Fibroblast of pulmonary artery (primary cell): ENCODE measurements at regions not wholly inside any gene's neighbourhood (a gene's known extent, or its start where the extent isn't known, plus 50 kb on each side); places are given as distances from the start of the nearest gene placed in this dataset.

Source experiments
- DNase-seq: peaks from one replicate; pipeline ENCODE4 v3.0.0-alpha.2; 2010; ENCODE audit warnings: low read depth
- H3K4me3 ChIP-seq: replicated peaks from 2 replicates; pipeline ENCODE4 v1.5.1; 2011; ENCODE audit warnings: low read depth, mild to moderate bottlenecking, control low read depth, low read length, moderate library complexity
- CTCF ChIP-seq: IDR thresholded peaks from 2 replicates; pipeline ENCODE4 v1.5.1; 2011; ENCODE audit warnings: mild to moderate bottlenecking, control low read depth, low read length, inconsistent platforms; ENCODE audit errors: missing control alignments

DNA sequence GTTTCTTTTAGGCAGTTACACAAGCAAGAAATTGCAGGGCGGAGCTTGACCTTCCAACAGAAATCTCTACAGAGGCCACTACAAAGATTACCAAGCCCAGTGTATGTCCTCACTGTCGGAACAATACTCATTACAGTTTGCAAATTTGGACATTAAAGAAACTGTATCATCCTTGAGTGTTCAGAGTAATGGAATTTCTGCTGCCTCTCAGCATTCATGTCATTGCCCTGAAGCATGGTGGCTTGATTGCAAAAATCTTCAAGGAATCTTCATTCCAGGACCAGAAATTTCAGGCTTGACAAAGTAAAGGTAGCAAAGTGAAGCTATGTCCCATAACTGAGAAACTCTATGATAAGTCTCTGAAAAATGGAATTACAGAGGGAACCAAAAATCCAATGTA lies 134.6 kb upstream of the MAP3K1 start:
- TF ChIP-seq CTCF = no peak
- no peak overlapping the region for H3K4me3 ChIP-seq
- no peak for DNase-seq

GRCh38 chr5:56677690-56678305 lies 137.6 kb upstream of the MAP3K1 start:
- no peak overlapping the region for H3K4me3 ChIP-seq
- peak; percentile 20 for DNase-seq
- no peak for TF ChIP-seq CTCF

- H3K4me3 ChIP-seq = no peak overlapping the region
- DNase-seq = no peak
- no peak for TF ChIP-seq CTCF
These were observed 139.1 kb upstream of the MAP3K1 start for GRCh38 chr5:56676091-56676768.

DNA sequence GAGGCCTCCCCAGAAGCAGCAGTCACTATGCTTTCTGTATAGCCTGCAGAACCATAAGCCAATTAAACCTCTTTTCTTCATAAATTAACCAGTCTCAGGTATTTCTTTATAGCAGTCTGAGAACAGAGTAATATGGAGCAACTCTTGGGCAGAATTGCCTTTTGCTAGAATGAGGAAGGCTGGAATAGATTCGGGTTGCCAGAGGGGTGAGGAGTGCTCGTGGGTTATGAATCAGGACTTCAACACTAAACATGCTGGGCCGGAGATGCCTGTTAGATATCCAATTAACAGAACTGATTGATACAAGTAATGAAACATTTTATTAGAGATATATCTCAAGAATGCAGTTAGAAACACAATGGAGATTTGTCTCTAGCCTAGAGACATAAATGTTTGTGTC lies 140.9 kb upstream of the MAP3K1 start:
- TF ChIP-seq CTCF = no peak
- H3K4me3 ChIP-seq = no peak overlapping the region
- DNase-seq = no peak

DNA sequence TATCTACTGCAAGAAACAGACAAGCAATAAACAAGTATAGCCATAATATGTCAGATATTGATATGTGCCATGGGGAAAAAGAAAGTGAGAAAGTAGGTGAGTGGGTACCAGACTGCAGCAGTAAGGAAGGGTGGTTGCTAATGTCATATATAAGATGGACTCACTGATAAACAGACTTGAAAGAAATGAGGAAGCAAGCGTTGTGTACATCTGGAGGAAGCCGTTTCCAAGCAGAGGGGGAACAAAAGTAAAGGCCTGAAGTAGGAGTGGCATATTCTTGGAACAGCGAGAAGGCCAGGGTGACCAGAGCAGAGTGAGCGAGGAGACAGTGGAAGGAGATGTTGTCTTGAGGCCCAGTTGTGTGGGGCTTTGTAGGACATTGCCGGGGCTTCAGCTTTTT lies 142.2 kb upstream of the MAP3K1 start:
- TF ChIP-seq CTCF = no peak
- H3K4me3 ChIP-seq = no peak overlapping the region
- no peak for DNase-seq

- no peak for DNase-seq
- H3K4me3 ChIP-seq = no peak overlapping the region
- no peak for TF ChIP-seq CTCF
These were observed 143.8 kb upstream of the MAP3K1 start for GRCh38 chr5:56671571-56671970.

DNA sequence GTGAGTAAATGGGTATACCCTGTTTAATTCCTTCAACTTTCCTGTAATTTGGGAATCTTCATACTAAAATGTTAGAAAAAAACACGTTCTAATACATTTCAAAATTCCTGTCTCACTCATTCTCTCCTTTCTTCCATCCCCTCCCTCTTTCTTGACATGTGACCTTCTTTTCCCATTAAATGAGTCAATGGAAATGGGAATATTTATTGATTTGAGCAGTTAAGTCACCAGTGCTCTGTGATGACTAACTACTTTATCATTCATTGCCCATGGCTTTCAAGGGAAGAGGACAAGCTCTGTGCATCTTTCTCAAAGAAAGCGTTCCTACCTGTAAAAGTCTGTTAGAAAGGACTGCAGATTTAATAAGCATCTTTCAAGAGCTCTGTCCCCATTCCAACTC lies 144.4 kb upstream of the MAP3K1 start:
- DNase-seq = no peak
- TF ChIP-seq CTCF = no peak
- no peak overlapping the region for H3K4me3 ChIP-seq
